Small intestine (tissue), 7 donors: ENCODE measurements at regions not wholly inside any gene's neighbourhood (a gene's known extent, or its start where the extent isn't known, plus 50 kb on each side); places are given as distances from the start of the nearest gene placed in this dataset.
A peak's percentile ranks its signal among the peaks of the same experiment; 100 is the strongest.
"Not testable (repeated sequence)": the region's sequence is repeated elsewhere in the genome, so short reads cannot be mapped to it uniquely, and the experiment has no call there.

ENCODE experiments used
- DNase-seq, 2 donors: peaks; one replicate each; pipeline versions ENCODE4 v3.0.0 to v3.0.0-alpha.2; 2013
- FAIRE-seq: peaks from 2 replicates; lab custom pipeline; 2012; peaks lifted over from hg19 to GRCh38; lab: Jason Lieb, UNC
- H3K27ac ChIP-seq, 3 donors: one replicate each; pipeline ENCODE4 v1.5.1; 2013; ENCODE audit warnings: low read length in 2 of 3, mild to moderate bottlenecking in 2 of 3, control low read depth in 1 of 3, inconsistent platforms in 1 of 3, low read depth in 1 of 3, moderate library complexity in 1 of 3
- H3K27me3 ChIP-seq, 3 donors: one replicate each; pipeline ENCODE4 v1.6.1; 2013; ENCODE audit warnings: low read length in 3 of 3, inconsistent platforms in 1 of 3; ENCODE audit not compliant: control insufficient read depth in 3 of 3, insufficient read depth in 3 of 3
- H3K36me3 ChIP-seq, 3 donors: one replicate each; pipeline ENCODE4 v1.6.1; 2013; ENCODE audit warnings: low read length in 3 of 3, inconsistent platforms in 1 of 3, low read depth in 1 of 3, mild to moderate bottlenecking in 1 of 3, moderate library complexity in 1 of 3; ENCODE audit not compliant: control insufficient read depth in 3 of 3, insufficient read depth in 2 of 3
- H3K4me1 ChIP-seq, 3 donors: one replicate each; pipeline ENCODE4 v1.6.1; 2013; ENCODE audit warnings: low read length in 2 of 3, inconsistent platforms in 1 of 3, low read depth in 1 of 3, mild to moderate bottlenecking in 1 of 3, moderate library complexity in 1 of 3; ENCODE audit not compliant: control insufficient read depth in 3 of 3, insufficient read depth in 2 of 3
- H3K4me3 ChIP-seq, 3 donors: one replicate each; pipeline ENCODE4 v1.5.1; 2013; ENCODE audit warnings: low read length in 3 of 3, control low read depth in 1 of 3, inconsistent platforms in 1 of 3, low read depth in 1 of 3, mild to moderate bottlenecking in 1 of 3, moderate library complexity in 1 of 3
- H3K9me3 ChIP-seq, 2 donors: one replicate each; pipeline ENCODE4 v1.6.1; 2013; ENCODE audit warnings: low read depth in 1 of 2, low read length in 1 of 2; ENCODE audit not compliant: control insufficient read depth in 2 of 2, insufficient read depth in 1 of 2
- WGBS, 3 donors: extraction: QIAGEN DNeasy Blood & Tissue Kit; methylation state at CpG; one replicate each; pipeline ENCODE4 v1.1.7; 2013; 5-methylcytosine and 5-hydroxymethylcytosine counted together
- donor health status: healthy with polysubstance abuse.
- donor health status: control.
- donor health status: control.
- donor health status: Bipolar disorder and iron deficiency.
- donor health status: healthy.

DNA sequence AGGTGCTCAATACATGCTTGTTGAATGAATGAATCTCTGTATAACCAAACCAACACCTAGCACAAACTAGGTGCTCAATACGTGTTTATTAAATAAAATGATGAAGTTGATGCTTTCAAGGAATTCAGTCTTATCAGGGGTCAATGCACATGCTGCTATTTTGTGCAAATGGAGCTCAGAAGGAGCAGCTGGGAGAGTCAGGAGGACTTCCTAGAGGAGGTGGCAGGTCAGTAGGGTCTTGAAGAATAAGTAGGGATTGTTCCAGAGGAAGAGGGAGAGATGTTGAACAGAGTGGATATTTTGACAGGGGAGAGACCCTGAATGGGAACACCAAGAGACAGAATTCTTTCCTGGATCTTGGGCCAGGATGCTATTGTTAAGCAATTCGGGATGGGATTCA lies 92.7 kb upstream of the LHX1 start:
- Histone ChIP-seq H3K4me1 (no peaks in the 10 kb centered on the region), H3K27me3 (peaks cover 0 to 11% (median 4%) of the 10 kb centered on the region in 3 donors), H3K4me3 (no peak overlapping the region), H3K27ac (no peak overlapping the region), H3K9me3 (peaks cover 0 to 6% of the 10 kb centered on the region in 2 donors), H3K36me3 (no peaks in the 10 kb centered on the region)
- FAIRE-seq (no peak), DNase-seq (no peak)
- WGBS, 3 donors, result 79 to 82% (median 79%) methylated on average over 2 of the region's 2 CpGs

DNA sequence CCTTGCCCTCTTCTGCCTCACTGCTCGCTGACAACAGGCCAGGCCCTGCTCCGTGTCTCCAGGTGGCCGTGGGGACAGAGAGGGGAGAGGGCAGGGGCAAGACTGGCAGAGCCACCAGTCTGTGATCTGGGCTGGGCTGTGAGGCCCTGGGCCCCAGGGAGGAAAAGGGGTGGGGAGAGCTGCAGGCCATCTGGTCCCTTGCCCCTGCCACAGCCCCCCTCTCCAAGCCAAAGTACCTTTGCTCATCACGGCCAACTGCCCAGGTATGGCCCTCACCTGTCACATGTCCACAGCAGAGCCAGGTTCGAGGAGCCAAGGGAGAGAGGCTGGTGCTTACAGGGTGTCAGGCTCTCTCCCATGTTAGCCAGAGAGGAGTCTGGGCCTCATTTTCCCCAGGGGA lies 91.4 kb upstream of the LHX1 start:
- DNase-seq (no peak), FAIRE-seq (no peak)
- peaks cover 0 to 3% of the 10 kb centered on the region in 2 donors for H3K9me3 ChIP-seq
- no peak overlapping the region for H3K4me3 ChIP-seq
- WGBS, 3 donors, result 53 to 56% (median 55%) methylated on average over 5 of the region's 5 CpGs
- no peaks in the 10 kb centered on the region for H3K36me3 ChIP-seq
- no peaks in the 10 kb centered on the region for H3K4me1 ChIP-seq
- H3K27ac ChIP-seq, result no peak overlapping the region
- peaks cover 0 to 11% (median 4%) of the 10 kb centered on the region in 3 donors for H3K27me3 ChIP-seq

DNA sequence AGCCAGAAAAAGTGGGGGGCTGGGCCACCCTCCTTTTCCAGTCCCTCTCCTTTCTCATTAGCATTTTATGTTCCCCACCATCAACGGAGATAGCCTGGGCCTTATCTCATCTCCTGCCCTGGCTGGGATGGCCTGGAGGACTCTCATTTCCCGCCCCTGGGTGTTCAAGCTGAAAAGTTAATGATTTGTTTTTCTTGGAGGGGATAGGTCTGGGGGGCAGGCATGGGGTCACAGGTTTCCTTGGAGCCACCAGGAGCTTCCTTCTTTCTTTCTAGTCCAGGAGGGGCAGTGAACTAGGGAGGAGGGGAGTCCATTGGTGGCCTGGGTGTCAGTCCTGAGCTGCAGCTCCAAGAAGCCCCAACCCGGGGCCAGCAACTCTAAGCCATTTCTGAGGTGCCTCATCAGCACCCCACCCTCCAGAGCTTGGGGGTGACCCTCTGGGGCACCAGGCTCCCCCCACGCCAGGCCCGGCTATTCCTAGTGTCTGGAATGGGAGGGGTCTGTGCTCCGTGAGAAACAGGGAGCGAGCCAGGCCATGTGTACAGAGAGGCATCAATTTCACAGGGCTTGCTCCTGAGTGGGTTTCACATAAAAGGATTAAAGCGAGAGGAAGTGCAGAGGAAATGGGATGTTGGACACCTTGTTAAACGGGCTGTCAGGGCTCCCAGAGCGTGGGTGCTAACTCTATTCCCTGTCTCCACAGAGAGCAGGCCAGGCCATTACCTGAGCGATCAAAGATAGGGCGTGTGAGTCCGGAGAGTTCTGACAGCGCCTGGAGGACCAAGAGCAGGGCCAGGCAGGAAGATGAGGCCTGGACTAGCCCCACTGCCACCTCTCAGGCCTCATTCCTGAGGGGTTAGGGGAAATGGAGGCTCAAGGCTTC lies 90.6 kb upstream of the LHX1 start:
- H3K36me3 ChIP-seq, result no peaks in the 10 kb centered on the region
- DNase-seq (no peak), FAIRE-seq (no peak)
- WGBS, 3 donors, result 66 to 68% (median 67%) methylated on average over 14 of the region's 14 CpGs
- H3K4me1 ChIP-seq, result no peaks in the 10 kb centered on the region
- H3K27me3 ChIP-seq, result peaks cover 0 to 11% (median 4%) of the 10 kb centered on the region in 3 donors
- H3K4me3 ChIP-seq, result no peak overlapping the region
- no peak overlapping the region for H3K27ac ChIP-seq
- H3K9me3 ChIP-seq, result no peaks in the 10 kb centered on the region

DNA sequence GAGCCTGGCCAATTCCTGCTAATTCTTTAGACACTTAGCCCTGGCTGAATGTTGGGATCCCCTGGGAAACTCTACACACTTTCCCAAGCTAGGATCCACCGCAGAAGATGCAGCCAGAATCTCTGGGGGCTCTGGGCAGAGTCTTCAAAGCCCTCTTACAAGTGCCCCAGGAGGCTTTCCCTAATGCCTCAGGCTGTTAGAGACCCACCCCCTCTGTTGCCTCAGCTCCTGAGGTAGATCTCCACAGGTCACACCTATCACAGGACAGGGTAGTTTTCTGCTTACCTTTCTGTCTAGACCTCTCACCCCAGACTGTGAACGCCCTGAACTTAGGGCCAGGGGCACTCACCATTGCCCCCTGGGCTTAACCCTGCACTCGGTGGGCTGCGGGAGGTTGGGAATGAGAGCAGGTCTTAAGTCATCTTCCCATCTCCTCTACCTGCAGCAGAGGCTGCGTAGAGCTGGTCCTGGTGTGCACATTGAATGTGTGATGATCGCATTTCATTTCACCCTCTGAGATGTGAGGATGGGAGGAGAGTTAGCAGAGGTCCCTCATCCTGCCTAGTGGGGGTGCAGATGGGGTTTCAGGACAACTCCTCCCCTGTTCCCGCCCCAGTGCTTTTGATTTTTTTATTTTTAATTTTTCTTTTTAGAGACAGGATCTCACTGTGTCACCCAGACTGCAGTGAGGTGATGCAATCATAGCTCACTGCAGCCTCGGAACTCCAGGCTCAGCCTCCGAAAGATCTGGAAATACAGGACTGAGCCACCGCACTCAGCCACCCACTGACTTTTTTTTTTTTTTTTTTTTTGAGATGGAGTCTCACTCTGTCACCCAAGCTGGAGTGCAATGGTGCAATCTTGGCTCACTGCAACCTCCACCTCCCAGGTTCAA lies 89.0 kb upstream of the LHX1 start:
- H3K4me3 ChIP-seq, result no peak overlapping the region
- H3K4me1 ChIP-seq, result no peaks in the 10 kb centered on the region
- H3K36me3 ChIP-seq, result no peaks in the 10 kb centered on the region
- H3K27me3 ChIP-seq, result peaks cover 0 to 11% (median 4%) of the 10 kb centered on the region in 3 donors
- H3K27ac ChIP-seq, result no peak overlapping the region
- 77 to 85% (median 78%) methylated on average over 10 of the region's 10 CpGs for WGBS, 3 donors
- no peak for FAIRE-seq
- no peak for DNase-seq
- H3K9me3 ChIP-seq, result no peaks in the 10 kb centered on the region

DNA sequence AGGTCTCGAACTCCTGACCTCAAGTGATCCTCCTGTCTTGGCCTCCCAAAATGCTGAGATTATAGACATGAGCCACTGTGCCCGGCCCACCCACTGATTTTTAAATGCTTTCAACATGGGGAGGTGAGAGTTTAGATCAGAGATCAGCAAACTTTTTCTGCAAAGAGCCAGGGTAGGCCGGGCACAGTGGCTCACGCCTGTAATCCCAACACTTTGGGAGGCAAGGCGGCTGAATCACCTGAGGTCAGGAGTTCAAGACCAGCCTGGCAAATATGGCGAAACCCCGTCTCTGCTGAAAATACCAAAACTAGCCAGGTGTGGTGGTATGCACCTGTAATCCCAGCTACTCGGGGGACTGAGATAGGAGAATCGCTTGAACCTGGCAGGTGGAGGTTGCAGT lies 88.3 kb upstream of the LHX1 start:
- not testable (repeated sequence) for H3K27ac ChIP-seq, H3K4me3 ChIP-seq, H3K9me3 ChIP-seq, FAIRE-seq, DNase-seq, H3K36me3 ChIP-seq, H3K4me1 ChIP-seq
- peaks cover 0 to 11% (median 3%) of the 10 kb centered on the region in 3 donors for H3K27me3 ChIP-seq
- WGBS, 3 donors, result 87 to 92% (median 90%) methylated on average over 9 of the region's 9 CpGs

DNA sequence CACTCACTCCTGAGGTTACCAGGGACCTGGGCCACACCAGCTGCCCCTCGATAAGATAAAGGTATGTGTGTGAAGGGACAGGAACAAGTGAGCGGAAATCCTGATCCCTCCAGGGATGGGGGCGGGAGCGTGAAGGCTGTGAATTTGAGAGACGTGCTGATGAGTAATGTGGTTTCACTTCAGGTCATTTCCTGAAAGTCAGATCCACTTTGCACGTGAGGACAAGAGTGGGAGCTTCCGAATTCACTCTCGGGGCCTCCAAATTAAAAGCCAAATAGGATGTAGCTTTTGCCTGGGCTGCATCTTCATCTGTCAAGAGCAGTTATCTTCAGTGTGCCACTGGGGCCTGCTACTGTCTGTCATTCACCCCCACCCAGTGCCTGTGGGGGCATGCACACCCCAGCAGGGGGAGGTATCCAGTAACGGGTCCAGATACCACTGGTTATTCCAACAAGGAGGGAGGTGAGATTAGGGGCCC lies 87.4 kb upstream of the LHX1 start:
- H3K4me3 ChIP-seq, result no peak overlapping the region
- H3K27ac ChIP-seq, result no peak overlapping the region
- DNase-seq (no peak), FAIRE-seq (no peak)
- whole genome bisulfite sequencing, 3 donors, result 45 to 62% (median 59%) methylated on average over 9 of the region's 9 CpGs
- H3K4me1 ChIP-seq, result no peaks in the 10 kb centered on the region
- no peaks in the 10 kb centered on the region for H3K9me3 ChIP-seq
- peaks cover 0 to 7% (median 0%) of the 10 kb centered on the region in 3 donors for H3K27me3 ChIP-seq
- no peaks in the 10 kb centered on the region for H3K36me3 ChIP-seq

DNA sequence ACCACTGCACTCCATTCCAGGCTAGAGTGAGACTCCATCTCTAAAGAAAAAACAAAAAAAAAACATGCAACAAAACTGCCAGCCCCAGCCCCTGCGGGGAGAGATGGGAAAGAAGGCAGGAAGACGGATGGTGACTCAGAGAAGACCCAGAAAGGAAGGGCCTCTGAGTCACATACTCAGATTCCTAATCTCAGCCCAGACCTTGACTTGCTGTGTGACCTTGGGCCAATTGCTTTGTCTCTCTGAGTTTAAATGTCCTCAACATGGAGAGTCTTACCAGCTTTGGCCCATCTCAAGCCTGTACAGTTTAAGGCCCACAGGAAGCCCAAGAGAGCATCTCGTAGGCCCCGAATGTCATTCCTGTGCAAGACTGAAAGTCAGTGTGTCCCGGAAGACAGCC lies 86.5 kb upstream of the LHX1 start:
- 79 to 93% (median 85%) methylated on average over 5 of the region's 5 CpGs for WGBS, 3 donors
- Histone ChIP-seq H3K36me3 (no peaks in the 10 kb centered on the region), H3K27ac (no peak overlapping the region), H3K4me3 (no peak overlapping the region), H3K9me3 (no peaks in the 10 kb centered on the region), H3K4me1 (no peaks in the 10 kb centered on the region), H3K27me3 (peaks cover 0 to 3% (median 3%) of the 10 kb centered on the region in 3 donors)
- no peak for DNase-seq
- FAIRE-seq, result no peak

DNA sequence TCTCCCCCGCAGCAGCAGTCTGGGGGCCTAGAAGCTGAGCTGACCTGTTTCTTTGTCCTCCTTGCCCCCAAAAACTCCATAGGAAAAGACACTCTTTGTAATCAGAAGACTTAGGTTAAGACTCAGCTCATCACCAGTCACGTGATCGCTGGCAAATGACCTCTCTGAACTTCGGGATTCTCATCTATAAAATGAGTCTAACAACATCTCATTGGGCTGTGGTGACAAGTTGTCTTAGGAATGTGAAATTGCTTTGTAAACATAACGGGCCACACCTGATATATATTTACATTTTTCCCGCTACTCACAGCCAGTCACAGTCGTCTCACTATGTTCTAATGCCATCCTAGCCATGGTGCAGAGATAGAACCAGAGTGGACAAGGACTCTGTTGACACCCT lies 86.0 kb upstream of the LHX1 start:
- H3K27me3 ChIP-seq, result peaks cover 0 to 3% (median 3%) of the 10 kb centered on the region in 3 donors
- H3K4me1 ChIP-seq, result no peaks in the 10 kb centered on the region
- DNase-seq (peak in 1 of 2 donors; percentile 15), FAIRE-seq (no peak)
- 35 to 49% (median 36%) methylated on average over 7 of the region's 7 CpGs for WGBS, 3 donors
- no peaks in the 10 kb centered on the region for H3K9me3 ChIP-seq
- no peak overlapping the region for H3K27ac ChIP-seq
- H3K36me3 ChIP-seq, result no peaks in the 10 kb centered on the region
- no peak overlapping the region for H3K4me3 ChIP-seq
